Testis (tissue), 2 donors: ENCODE measurements at regions not wholly inside any gene's neighbourhood (a gene's known extent, or its start where the extent isn't known, plus 50 kb on each side); places are given as distances from the start of the nearest gene placed in this dataset.

Experiments used
- DNase-seq: peaks from one replicate; pipeline ENCODE4 v3.0.0-alpha.2; 2019
- H3K27ac ChIP-seq, 2 donors: fragments of 200-600 bp; sonication (generic); one replicate each; pipeline ENCODE4 v1.5.1; 2019
- H3K27me3 ChIP-seq: fragments of 200-600 bp; sonication (generic); one replicate; pipeline ENCODE4 v1.5.1; 2019
- H3K36me3 ChIP-seq: fragments of 200-600 bp; sonication (generic); one replicate; pipeline ENCODE4 v1.5.1; 2017; ENCODE audit warnings: low read depth; ENCODE audit errors: missing control alignments
- H3K4me1 ChIP-seq: fragments of 200-600 bp; sonication (generic); one replicate; pipeline ENCODE4 v1.5.1; 2019
- H3K4me3 ChIP-seq, 2 donors: fragments of 200-600 bp; sonication (generic); one replicate each; pipeline ENCODE4 v1.5.1; 2017 to 2019
- H3K9me3 ChIP-seq: fragments of 200-600 bp; sonication (generic); one replicate; pipeline ENCODE4 v1.5.1; 2017
- POLR2A ChIP-seq: fragments of 450-650 bp; IDR thresholded peaks from one replicate; pipeline ENCODE4 v1.6.1; 2017; ENCODE audit warnings: antibody characterized with exemption, mild to moderate bottlenecking, moderate library complexity
- WGBS, 2 donors: methylation state at CpG; one replicate each; pipeline ENCODE4 v1.1.5; 2018; 5-methylcytosine and 5-hydroxymethylcytosine counted together
- intact Hi-C: fragments of 100-400 bp; cut with DNase I; formaldehyde crosslinking; loops from one replicate; pipeline ENCODE4 v1.15.1; 2023; ENCODE audit warnings: low total_unique reads
- TF ChIP-seq, protein P1 (sequence below), 3 experiments: fragments of 450-650 bp in 2 of 3; fragments of 200-600 bp in 1 of 3; sonication (generic) in 1 of 3; IDR thresholded peaks; one replicate each; pipeline ENCODE4 v1.5.1; 2016 to 2019; ENCODE audit warnings: antibody characterized with exemption in 3 of 3, mild to moderate bottlenecking in 2 of 3, moderate library complexity in 1 of 3

GRCh38 chr4:165763640-165764039 lies 109.4 kb upstream of the TLL1 start:
- H3K27me3 ChIP-seq = no peaks in the 10 kb centered on the region
- intact Hi-C loops = no loop called here
- no peak overlapping the region for H3K27ac ChIP-seq
- no peak overlapping the region for H3K4me3 ChIP-seq
- no peaks in the 10 kb centered on the region for H3K4me1 ChIP-seq
- no peaks in the 10 kb centered on the region for H3K36me3 ChIP-seq
- 53 to 54% methylated on average over 2 of the region's 2 CpGs for WGBS, 2 donors
- no peak for DNase-seq
- TF ChIP-seq POLR2A = no peak
- TF ChIP-seq, protein P1, sequence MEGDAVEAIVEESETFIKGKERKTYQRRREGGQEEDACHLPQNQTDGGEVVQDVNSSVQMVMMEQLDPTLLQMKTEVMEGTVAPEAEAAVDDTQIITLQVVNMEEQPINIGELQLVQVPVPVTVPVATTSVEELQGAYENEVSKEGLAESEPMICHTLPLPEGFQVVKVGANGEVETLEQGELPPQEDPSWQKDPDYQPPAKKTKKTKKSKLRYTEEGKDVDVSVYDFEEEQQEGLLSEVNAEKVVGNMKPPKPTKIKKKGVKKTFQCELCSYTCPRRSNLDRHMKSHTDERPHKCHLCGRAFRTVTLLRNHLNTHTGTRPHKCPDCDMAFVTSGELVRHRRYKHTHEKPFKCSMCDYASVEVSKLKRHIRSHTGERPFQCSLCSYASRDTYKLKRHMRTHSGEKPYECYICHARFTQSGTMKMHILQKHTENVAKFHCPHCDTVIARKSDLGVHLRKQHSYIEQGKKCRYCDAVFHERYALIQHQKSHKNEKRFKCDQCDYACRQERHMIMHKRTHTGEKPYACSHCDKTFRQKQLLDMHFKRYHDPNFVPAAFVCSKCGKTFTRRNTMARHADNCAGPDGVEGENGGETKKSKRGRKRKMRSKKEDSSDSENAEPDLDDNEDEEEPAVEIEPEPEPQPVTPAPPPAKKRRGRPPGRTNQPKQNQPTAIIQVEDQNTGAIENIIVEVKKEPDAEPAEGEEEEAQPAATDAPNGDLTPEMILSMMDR (IDR thresholded peaks at IDR 0.05) = no peak
- no peaks in the 10 kb centered on the region for H3K9me3 ChIP-seq

DNA sequence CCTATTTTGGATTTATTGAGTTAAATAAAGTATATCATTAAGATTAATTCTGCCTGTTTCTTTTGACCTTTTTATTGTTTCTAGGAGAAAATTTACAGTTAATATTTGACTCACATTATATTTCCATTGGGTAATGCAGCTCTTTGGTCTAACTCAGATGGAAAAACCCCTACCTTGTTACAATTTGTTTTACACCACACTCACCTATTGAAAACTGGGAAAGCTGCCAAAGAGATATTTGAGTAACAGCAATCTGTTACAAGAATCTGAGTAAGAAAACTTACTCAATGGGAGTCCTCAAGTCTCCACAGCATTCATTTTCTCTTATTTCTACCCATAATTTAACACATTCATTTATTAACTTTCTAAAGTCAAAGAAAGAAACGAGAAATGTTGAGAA lies 108.0 kb upstream of the TLL1 start:
- no peaks in the 10 kb centered on the region for H3K36me3 ChIP-seq
- TF ChIP-seq, protein P1 (IDR thresholded peaks at IDR 0.05) = no peak
- TF ChIP-seq POLR2A = no peak
- WGBS, 2 donors = 96 to 98% methylated on average over 1 of the region's 1 CpG
- no peak for DNase-seq
- no peaks in the 10 kb centered on the region for H3K9me3 ChIP-seq
- no peaks in the 10 kb centered on the region for H3K27me3 ChIP-seq
- H3K27ac ChIP-seq = no peak overlapping the region
- no peak overlapping the region for H3K4me3 ChIP-seq
- H3K4me1 ChIP-seq = no peaks in the 10 kb centered on the region
- intact Hi-C loops = no loop called here

DNA sequence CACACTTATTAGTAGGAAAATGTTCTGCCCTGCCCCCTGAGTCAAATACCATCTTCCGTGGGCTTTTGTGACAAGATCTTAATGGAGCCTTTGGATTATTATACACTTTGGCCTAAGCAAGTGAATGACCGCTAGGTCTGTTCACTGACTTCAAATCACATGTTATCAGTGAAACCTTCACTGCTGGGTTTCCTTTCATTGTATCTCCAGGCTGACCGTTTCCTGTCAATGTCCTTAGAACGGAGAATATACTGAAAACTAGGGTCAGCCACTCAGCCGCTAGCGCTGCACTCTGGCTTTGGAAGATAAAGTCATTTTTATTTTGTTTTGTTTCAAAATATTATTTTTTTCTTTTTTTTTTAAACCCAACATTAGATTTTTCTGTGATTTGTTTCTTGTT lies 107.0 kb upstream of the TLL1 start:
- 84 to 85% methylated on average over 6 of the region's 6 CpGs for WGBS, 2 donors
- intact Hi-C loops = no loop called here
- no peak overlapping the region for H3K27ac ChIP-seq

GRCh38 chr4:165766976-165767375 lies 106.1 kb upstream of the TLL1 start:
- Histone ChIP-seq H3K27ac (no peak overlapping the region), H3K4me3 (no peak overlapping the region), H3K27me3 (no peaks in the 10 kb centered on the region), H3K9me3 (no peaks in the 10 kb centered on the region), H3K4me1 (no peaks in the 10 kb centered on the region), H3K36me3 (no peaks in the 10 kb centered on the region)
- intact Hi-C loops = no loop called here
- no peak for TF ChIP-seq POLR2A
- TF ChIP-seq, protein P1 (IDR thresholded peaks at IDR 0.05) = no peak
- DNase-seq = no peak
- 44 to 47% methylated on average over 2 of the region's 2 CpGs for WGBS, 2 donors

More for the DNA sequence above, 107.0 kb upstream of the TLL1 start:
- no peak for TF ChIP-seq POLR2A
- Histone ChIP-seq H3K9me3 (no peaks in the 10 kb centered on the region), H3K36me3 (no peaks in the 10 kb centered on the region), H3K4me3 (no peak overlapping the region), H3K4me1 (no peaks in the 10 kb centered on the region), H3K27me3 (no peaks in the 10 kb centered on the region)
- no peak for DNase-seq

GRCh38 chr4:165767671-165768070 lies 105.4 kb upstream of the TLL1 start:
- Histone ChIP-seq H3K4me1 (no peaks in the 10 kb centered on the region), H3K27ac (no peak overlapping the region), H3K9me3 (no peaks in the 10 kb centered on the region), H3K36me3 (no peaks in the 10 kb centered on the region), H3K4me3 (no peak overlapping the region), H3K27me3 (no peaks in the 10 kb centered on the region)
- DNase-seq = no peak
- intact Hi-C loops = no loop called here
- 82 to 86% methylated on average over 1 of the region's 1 CpG for WGBS, 2 donors
- TF ChIP-seq POLR2A = no peak
- TF ChIP-seq, protein P1 (IDR thresholded peaks at IDR 0.05) = no peak
